Stomach (tissue), 8 donors: ENCODE measurements at regions not wholly inside any gene's neighbourhood (a gene's known extent, or its start where the extent isn't known, plus 50 kb on each side); places are given as distances from the start of the nearest gene placed in this dataset.

ENCODE experiments used
- DNase-seq, 2 donors: peaks; one replicate each; pipeline versions ENCODE4 v3.0.0 to v3.0.0-alpha.2; 2013 to 2019
- H3K27ac ChIP-seq, 5 donors: fragments of 200-600 bp in 4 of 5; sonication (generic) in 4 of 5; one replicate each; pipeline ENCODE4 v1.5.1; 2013 to 2019; ENCODE audit warnings: mild to moderate bottlenecking in 1 of 5, moderate library complexity in 1 of 5
- H3K27me3 ChIP-seq, 3 donors: fragments of 200-600 bp; sonication (generic); one replicate each; pipeline ENCODE4 v1.5.1; 2017 to 2019; ENCODE audit warnings: mixed run types in 1 of 3
- H3K36me3 ChIP-seq, 4 donors: fragments of 200-600 bp; sonication (generic); 1 replicate in 3 of 4; 2 replicates in 1 of 4; pipeline ENCODE4 v1.5.1; 2016 to 2019
- H3K4me1 ChIP-seq, 4 donors: fragments of 200-600 bp; sonication (generic); one replicate each; pipeline ENCODE4 v1.5.1; 2016 to 2019
- H3K4me3 ChIP-seq, 4 donors: fragments of 200-600 bp; sonication (generic) in 3 of 4; one replicate each; pipeline ENCODE4 v1.5.1; 2016 to 2019; ENCODE audit warnings: mild to moderate bottlenecking in 1 of 4
- H3K9me3 ChIP-seq, 4 donors: fragments of 200-600 bp; sonication (generic); one replicate each; pipeline ENCODE4 v1.5.1; 2016 to 2019
- CTCF ChIP-seq, 7 experiments: fragments of 450-650 bp in 4 of 7; fragments of 200-600 bp in 3 of 7; sonication (generic) in 3 of 7; IDR thresholded peaks; one replicate each; pipeline ENCODE4 v1.5.1; 2016 to 2019; ENCODE audit warnings: antibody characterized with exemption in 7 of 7, control low read depth in 2 of 7, mild to moderate bottlenecking in 1 of 7
- EP300 ChIP-seq: sonication (generic); formaldehyde crosslinking; IDR thresholded peaks from one replicate; pipeline ENCODE4 v1.6.1; 2017; ENCODE audit warnings: antibody characterized with exemption
- POLR2A ChIP-seq, 4 donors: fragments of 450-650 bp; IDR thresholded peaks; one replicate each; pipeline ENCODE4 v1.6.1; 2016; ENCODE audit warnings: antibody characterized with exemption in 4 of 4, control low read depth in 2 of 4, mild to moderate bottlenecking in 1 of 4, moderate library complexity in 1 of 4
- POLR2AphosphoS5 ChIP-seq, 3 donors: sonication (generic); formaldehyde crosslinking; IDR thresholded peaks; one replicate each; pipeline ENCODE4 v1.6.1; 2016; ENCODE audit warnings: antibody characterized with exemption in 3 of 3
- WGBS, 5 donors: extraction: QIAGEN DNeasy Blood & Tissue Kit in 3 of 5; methylation state at CpG; one replicate each; pipeline versions ENCODE4 v1.1.5 to v1.1.7; 2013 to 2018; 5-methylcytosine and 5-hydroxymethylcytosine counted together
- intact Hi-C: fragments of 100-400 bp; cut with DNase I; formaldehyde crosslinking; loops from one replicate; pipeline ENCODE4 v1.15.1; 2023; ENCODE audit warnings: low total_unique reads
- donor health status: healthy with polysubstance abuse.
- donor health status: Bipolar disorder and iron deficiency.
- donor health status: healthy.

GRCh38 chr3:177811835-177812234 lies 614.6 kb upstream of the TBL1XR1 start:
- TF ChIP-seq CTCF (IDR thresholded peaks at IDR 0.05), result no peak
- no peak for TF ChIP-seq EP300
- no peak for TF ChIP-seq POLR2AphosphoS5 (IDR thresholded peaks at IDR 0.05)
- no peak for TF ChIP-seq POLR2A (IDR thresholded peaks at IDR 0.05)
- Histone ChIP-seq H3K36me3 (no peaks in the 10 kb centered on the region), H3K27me3 (no peaks in the 10 kb centered on the region), H3K4me1 (peaks cover 0 to 17% (median 9%) of the 10 kb centered on the region in 4 donors), H3K27ac (no peak overlapping the region), H3K4me3 (no peak overlapping the region), H3K9me3 (no peaks in the 10 kb centered on the region)
- WGBS, 5 donors, result 79 to 100% (median 84%) methylated on average over 1 of the region's 1 CpG
- DNase-seq, result no peak
- intact Hi-C loops, result no loop called here

GRCh38 chr3:177812492-177812891 lies 615.2 kb upstream of the TBL1XR1 start:
- intact Hi-C loops, result no loop called here
- Histone ChIP-seq H3K36me3 (no peaks in the 10 kb centered on the region), H3K27me3 (no peaks in the 10 kb centered on the region), H3K27ac (no peak overlapping the region), H3K4me3 (no peak overlapping the region), H3K9me3 (no peaks in the 10 kb centered on the region), H3K4me1 (peaks cover 0 to 22% (median 14%) of the 10 kb centered on the region in 4 donors)
- DNase-seq, result no peak
- TF ChIP-seq CTCF (IDR thresholded peaks at IDR 0.05) (no peak), POLR2AphosphoS5 (IDR thresholded peaks at IDR 0.05) (no peak)
- WGBS, 5 donors, result 86 to 95% (median 92%) methylated on average over 5 of the region's 5 CpGs

GRCh38 chr3:177813322-177813721 lies 616.0 kb upstream of the TBL1XR1 start:
- TF ChIP-seq POLR2AphosphoS5 (IDR thresholded peaks at IDR 0.05) (peak in 1 of 3 donors; percentile 36), EP300 (no peak)
- Histone ChIP-seq H3K27ac (no peak overlapping the region), H3K4me1 (peaks cover 0 to 22% (median 14%) of the 10 kb centered on the region in 4 donors), H3K4me3 (no peak overlapping the region), H3K9me3 (no peaks in the 10 kb centered on the region), H3K27me3 (no peaks in the 10 kb centered on the region), H3K36me3 (no peaks in the 10 kb centered on the region)
- WGBS, 5 donors, result 41 to 59% (median 46%) methylated on average over 3 of the region's 3 CpGs
- intact Hi-C loops, result no loop called here
- DNase-seq, result peak; percentile 41 to 61

GRCh38 chr3:177816667-177817208 lies 619.5 kb upstream of the TBL1XR1 start:
- peaks cover 0 to 9% (median 6%) of the 10 kb centered on the region in 4 donors for H3K4me1 ChIP-seq
- H3K27me3 ChIP-seq, result no peaks in the 10 kb centered on the region
- H3K27ac ChIP-seq, result peak overlapping the region in 4 of 5 donors; percentile 5 to 57 (median 30)
- DNase-seq, result peak in 1 of 2 donors; percentile 45
- TF ChIP-seq POLR2AphosphoS5 (IDR thresholded peaks at IDR 0.05) (peak; percentile 7 to 34 (median 31)), CTCF (IDR thresholded peaks at IDR 0.05) (no peak)
- 32 to 53% (median 43%) methylated on average over 6 of the region's 6 CpGs for WGBS, 5 donors
- H3K4me3 ChIP-seq, result no peak overlapping the region
- intact Hi-C loops, result no loop called here
- H3K9me3 ChIP-seq, result no peaks in the 10 kb centered on the region
- no peaks in the 10 kb centered on the region for H3K36me3 ChIP-seq

GRCh38 chr3:177817751-177818150 lies 620.5 kb upstream of the TBL1XR1 start:
- H3K27me3 ChIP-seq, result no peaks in the 10 kb centered on the region
- H3K4me3 ChIP-seq, result no peak overlapping the region
- intact Hi-C loops, result no loop called here
- H3K36me3 ChIP-seq, result no peaks in the 10 kb centered on the region
- no peak for DNase-seq
- H3K4me1 ChIP-seq, result peaks cover 0 to 14% (median 10%) of the 10 kb centered on the region in 4 donors
- TF ChIP-seq POLR2A (IDR thresholded peaks at IDR 0.05) (no peak), POLR2AphosphoS5 (IDR thresholded peaks at IDR 0.05) (no peak), CTCF (IDR thresholded peaks at IDR 0.05) (no peak)
- 16 to 96% (median 54%) methylated on average over 2 of the region's 2 CpGs for WGBS, 5 donors
- H3K9me3 ChIP-seq, result no peaks in the 10 kb centered on the region
- H3K27ac ChIP-seq, result no peak overlapping the region
